Dermis blood vessel endothelial cell (primary cell): ENCODE measurements at regions not wholly inside any gene's neighbourhood (a gene's known extent, or its start where the extent isn't known, plus 50 kb on each side); places are given as distances from the start of the nearest gene placed in this dataset.

Experiments used
- DNase-seq: peaks from one replicate; pipeline ENCODE4 v3.0.0; 2010

DNA sequence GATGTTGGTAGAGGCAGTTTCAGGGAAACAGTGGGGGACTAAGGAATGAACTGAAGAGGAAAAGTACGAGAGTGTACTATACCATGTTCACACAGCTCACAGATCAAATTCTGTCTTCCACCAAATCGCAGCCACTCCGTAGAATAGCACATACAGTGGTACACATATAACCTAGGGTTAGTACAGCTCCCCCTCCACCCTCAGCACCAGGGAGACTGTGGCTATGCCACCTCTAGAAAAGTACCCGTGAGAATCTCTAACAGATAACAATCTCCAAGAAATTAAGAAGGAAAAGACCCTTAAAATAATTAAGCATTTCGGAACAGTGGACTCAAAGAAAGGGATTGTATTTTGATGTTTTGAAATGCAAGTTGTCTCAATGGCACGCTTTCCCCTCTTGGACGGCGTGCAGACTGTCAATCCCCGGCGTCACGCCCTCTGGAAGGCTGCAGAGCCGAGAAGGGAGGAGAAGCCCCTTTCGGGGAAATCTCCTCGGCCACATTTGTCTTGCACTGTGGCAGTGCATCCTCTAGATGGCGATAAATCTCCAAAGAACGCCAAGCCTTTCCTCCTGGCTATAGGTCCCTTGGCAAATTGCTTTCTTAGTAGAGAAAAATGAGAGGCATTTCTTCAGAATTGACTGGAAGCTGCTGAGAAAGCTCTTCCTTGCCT, 345.0 kb downstream of the REEP3 start:
- DNase-seq, result peak; percentile 72

DNA sequence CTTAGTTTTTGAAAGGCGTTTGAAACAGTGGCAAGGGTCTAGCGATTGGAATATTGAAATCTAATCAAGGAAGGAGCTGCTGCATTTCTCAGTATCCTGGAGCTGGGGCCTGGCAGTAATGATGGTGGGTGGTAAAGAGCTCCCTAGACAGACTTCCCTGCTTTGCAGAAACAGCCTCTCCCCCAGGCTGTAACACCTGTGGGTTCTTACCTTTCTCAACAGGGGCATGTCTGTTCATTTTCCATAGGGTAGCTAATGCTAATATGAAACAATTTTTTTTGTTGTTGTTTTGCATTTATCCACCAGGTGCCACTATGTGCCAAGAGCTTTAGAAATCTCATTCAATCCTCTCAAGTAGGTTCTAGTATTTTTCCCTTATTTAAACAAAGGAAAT, 345.5 kb downstream of the REEP3 start:
- DNase-seq, result peak; percentile 51

GRCh38 chr10:63878428-63878827, 357.2 kb downstream of the REEP3 start:
- DNase-seq, result no peak

DNA sequence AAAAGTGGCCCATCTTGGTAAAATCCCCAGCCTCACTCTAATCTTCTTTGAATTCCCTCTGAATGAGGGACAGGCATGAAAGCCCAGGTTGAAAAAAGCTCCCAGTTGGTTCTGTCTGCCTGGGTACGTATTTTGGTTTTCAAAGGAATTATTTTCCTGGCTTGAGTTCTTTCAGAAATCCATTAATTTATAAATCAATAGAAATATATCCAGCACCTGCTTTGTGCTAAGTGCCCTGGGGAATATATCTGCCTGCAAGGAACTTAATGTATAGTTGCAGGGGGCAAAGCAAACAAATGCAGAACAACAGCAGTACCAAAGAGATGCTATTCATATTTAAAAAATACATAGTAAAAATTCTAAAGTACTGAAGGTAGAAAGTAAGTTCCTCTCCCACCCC, 362.7 kb downstream of the REEP3 start:
- DNase-seq, result no peak

GRCh38 chr10:63884426-63884825, 363.2 kb downstream of the REEP3 start:
- no peak for DNase-seq

DNA sequence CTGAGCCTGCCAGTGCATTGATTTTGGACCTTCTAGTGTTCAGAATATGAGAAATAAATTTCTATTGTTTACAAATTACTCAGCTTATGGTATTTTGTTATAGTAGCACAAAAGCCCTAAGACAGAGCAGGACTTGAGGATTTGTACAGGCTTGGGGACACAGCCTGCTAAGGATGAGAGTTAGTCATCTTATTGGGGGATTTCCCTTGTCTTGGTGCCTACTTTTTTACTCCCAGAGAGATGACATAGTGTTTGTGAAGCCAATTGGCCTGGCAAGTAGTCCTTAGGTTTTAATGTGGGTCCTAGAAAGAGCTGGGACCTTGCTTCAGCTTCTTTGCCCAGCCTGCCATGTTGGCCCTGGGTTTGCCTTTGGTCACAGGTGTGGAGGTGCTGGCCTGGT, 364.0 kb downstream of the REEP3 start:
- no peak for DNase-seq

DNA sequence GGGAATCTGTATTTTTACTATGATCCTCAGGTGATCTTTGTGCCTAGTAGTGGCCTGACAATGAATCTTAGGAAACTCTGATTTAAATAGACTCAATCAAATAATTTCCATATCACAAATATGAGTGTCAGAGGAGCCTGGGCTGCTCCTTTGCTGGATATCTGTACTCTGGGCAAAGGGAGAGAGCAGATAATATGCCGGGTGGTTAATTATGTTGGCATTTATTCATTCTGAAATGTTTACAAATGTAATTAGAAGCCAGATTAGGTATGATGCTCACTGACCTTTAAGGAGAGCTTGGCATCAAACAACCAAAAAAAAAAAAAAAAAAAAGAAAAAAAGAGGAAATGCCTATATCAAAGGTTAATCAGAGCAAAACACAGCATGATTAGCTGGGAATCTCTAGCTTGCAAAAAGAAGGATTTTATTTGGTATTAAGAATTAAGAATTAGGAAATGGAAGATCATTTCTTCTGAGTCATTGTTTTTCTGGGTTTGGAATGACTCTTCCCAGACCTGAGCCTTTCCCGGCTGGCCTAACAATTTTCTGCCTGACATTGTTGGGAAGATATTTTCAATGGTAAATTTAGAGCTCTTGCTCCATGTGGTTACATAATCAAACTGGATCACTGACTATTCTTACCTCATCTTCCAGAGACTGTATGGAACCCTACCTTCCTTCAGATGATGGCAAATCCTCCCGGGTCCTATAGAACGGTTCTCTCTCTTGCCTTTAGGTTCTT, 365.3 kb downstream of the REEP3 start:
- DNase-seq, result no peak

DNA sequence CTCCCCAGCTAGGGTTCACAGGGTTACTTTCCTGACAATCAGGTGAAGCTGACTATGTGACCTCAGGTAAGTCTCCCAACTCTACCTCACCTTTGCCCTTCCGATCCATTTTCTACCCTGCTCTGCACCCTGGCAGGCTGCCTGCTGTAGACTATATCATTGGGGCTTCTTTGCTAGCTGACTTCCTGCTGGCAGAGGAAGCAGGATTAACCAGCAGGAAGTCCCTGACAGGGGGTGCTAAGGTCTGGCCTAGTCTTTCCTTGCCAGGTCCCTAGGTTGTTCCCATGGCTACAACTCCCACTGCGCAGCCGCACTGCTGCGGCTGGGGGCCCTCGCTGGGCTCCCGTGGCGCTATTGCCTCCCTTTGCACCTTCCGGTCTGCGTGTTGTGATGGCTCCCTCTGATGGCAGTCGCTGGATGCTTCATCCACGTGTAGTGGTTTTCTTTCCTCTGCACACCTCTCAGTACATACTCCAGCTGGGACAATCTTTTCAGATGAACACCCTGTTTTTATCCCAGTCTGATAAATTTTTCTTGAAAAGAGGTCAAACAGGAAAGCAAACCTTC, 365.9 kb downstream of the REEP3 start:
- DNase-seq, result peak; percentile 4

- no peak for DNase-seq
Observed at GRCh38 chr10:63887600-63888370, 366.6 kb downstream of the REEP3 start.

DNA sequence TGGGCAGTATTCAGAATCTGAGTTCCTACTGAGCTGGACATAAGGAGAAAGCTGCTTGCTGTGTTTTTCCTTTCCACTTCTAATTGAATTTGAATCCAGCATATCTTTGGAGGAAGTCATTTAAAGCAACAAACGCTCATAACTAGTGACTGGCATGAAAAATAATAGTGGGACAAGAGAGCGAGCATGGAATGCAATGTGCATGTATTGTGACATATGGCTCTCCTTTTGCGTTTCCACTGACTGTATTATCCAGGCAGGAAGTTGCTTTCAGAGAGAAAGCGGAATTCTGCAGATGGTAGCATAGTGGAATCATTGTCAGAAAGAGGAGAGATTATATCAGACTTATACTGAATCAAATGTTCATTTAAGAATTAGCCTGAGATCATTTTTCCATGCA, 368.6 kb downstream of the REEP3 start:
- DNase-seq, result no peak

DNA sequence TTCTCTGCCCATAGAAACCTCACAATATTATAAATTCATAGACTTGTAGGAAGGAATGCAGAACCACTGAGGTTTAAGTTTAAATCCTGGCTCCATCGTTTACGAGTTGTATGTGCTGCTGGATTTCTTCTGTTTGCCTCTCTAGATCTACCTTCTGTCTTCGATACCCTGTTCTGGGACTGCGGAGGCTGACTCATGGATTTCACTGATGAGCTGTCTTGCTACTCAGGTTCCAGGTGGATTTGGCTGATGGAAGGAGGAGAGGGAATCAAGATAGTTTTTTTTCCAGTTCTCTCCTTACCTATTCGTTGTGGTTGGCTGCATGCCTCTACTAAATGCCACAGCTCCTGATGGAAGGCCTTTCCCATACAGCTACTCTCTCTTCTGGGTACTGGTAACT, 375.8 kb downstream of the REEP3 start:
- DNase-seq, result no peak

GRCh38 chr10:63899673-63900300, 378.6 kb downstream of the REEP3 start:
- DNase-seq, result no peak

DNA sequence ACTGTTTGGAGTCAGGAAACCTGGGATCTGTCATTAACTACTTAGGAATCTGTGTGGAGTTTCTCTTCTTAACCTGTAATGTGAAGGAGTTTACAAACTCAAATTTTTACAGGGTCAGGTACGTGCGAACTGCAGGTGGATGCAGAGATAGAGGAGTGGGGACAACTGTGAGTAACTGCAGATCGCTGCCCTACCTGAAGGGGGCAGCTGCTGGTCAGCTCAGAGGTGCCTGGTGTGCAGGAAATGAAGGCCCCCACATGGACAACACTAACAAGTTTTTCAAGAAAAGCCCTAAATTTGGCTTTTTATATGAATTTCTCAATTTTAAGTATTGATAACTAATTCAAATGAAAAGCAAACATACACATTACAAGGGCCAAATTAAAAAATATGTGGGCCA, 380.0 kb downstream of the REEP3 start:
- DNase-seq, result peak; percentile 1

- DNase-seq, result no peak
Observed at GRCh38 chr10:63901881-63902280, 380.7 kb downstream of the REEP3 start.

DNA sequence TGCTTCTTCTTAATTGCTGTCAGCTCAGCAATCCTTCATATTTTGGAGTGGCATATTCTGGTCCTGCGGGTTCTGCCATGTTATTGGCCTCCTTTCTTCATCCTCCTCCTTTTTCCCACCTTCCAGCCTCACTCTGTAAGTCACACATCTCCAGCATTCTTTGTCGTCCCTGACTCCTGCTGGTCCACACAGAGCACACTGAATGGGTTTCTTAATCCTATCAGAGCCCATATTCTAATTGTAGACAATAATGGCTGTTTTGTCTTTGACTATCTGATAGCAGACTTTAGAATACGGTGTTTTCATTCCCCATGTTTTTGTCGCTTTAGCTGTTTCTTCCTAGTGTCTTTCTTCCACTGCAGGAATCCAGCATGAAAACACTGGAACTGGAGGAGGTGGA, 389.6 kb downstream of the REEP3 start:
- no peak for DNase-seq

GRCh38 chr10:63915240-63915639, 394.0 kb downstream of the REEP3 start:
- no peak for DNase-seq

DNA sequence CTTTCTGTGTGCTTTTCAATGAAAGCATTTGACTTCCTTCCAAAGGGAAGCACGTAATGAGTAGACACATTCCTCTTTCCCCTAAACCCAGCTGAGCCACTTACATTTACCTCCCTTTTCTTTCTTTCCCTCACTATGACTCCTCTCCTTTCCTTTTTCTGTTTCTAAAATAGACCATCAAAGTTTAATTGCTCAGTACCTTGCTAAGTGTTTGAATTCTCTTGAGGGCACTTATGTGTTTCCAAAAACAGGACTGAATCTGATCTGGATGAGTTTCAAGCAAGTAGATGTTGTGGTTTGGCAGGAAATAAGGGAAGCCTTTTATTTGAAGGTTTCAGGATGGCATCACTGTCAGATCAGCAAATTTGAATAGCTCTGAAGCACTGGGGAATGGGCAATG, 396.2 kb downstream of the REEP3 start:
- DNase-seq, result no peak

DNA sequence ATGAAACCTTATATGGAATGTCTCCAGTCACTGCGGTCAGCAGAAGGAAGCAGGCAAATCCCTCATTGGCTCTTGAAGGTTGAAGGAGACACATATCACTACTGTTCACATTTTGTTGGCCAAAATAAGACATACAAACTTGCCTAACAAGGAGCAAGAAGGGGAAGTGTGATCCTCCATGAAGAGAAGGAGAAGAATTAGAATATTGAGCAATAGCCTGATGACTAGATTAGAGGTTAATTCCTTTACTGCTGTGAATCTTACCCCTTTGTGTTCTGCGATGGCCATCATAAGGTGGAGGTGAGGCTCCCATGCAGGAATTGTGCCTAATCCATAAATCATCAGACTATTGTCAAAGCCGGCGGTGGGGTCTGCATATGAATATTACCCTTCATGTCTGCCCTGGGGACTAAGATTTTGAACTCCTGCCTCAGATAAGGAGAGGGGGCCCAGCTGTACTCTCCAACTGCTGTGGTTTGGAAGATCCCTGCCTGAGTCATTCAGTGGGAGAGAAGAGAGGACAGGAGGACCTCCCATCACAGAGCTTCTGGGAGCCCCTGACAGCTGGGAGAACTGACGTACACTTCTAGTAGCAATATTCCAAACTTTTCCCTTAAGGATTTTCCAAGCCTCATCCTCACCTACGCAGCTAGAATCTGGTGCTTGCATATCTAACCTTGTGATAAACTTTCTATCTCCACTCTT, 398.5 kb downstream of the REEP3 start:
- no peak for DNase-seq

DNA sequence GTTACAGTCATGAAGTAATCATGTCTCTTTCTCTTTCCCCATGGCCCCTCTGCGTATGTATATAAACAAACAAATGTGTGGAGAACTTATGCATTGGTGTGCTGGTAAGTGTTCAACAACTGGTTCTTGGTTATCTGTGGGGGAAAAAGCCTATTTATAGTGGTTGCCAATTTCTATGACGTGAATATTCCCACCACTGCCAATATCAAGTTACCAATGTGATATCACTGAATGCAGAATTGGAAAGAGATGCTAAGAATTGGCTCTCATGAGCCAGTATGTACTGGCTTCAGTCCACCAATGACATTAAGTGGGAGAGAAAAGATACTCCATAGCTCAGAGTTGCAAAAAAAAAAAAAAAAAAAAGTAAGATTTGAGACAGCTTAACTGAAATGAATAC, 399.7 kb downstream of the REEP3 start:
- DNase-seq, result no peak

- no peak for DNase-seq
Observed at GRCh38 chr10:63921908-63922467, 400.8 kb downstream of the REEP3 start.

GRCh38 chr10:63922468-63923284, 401.5 kb downstream of the REEP3 start:
- no peak for DNase-seq
